NCI-H1930 (cell line): ENCODE measurements at regions not wholly inside any gene's neighbourhood (a gene's known extent, or its start where the extent isn't known, plus 50 kb on each side); places are given as distances from the start of the nearest gene placed in this dataset.

Experiments
- DNase-seq, 2 experiments: peaks; one replicate each; lab custom pipeline; 2025; lab: John Stamatoyannopoulos, UW

- no peak for DNase-seq
These were observed 63.6 kb upstream of the LY86 start for GRCh38 chr6:6524951-6525350.

- no peak for DNase-seq
These were observed 62.6 kb upstream of the LY86 start for GRCh38 chr6:6525933-6526332.

- DNase-seq, result no peak
These were observed 59.2 kb upstream of the LY86 start for GRCh38 chr6:6529275-6529674.

- no peak for DNase-seq
These were observed 55.3 kb upstream of the LY86 start for GRCh38 chr6:6533176-6533575.

GRCh38 chr6:6534399-6534798 is 54.1 kb upstream of the LY86 start:
- no peak for DNase-seq

GRCh38 chr6:6537488-6538260 is 50.8 kb upstream of the LY86 start:
- DNase-seq, result no peak

- DNase-seq, result no peak
These were observed 50.3 kb upstream of the LY86 start for GRCh38 chr6:6538261-6538660.
